Esophagus muscularis mucosa (tissue), 3 donors: ENCODE measurements at regions not wholly inside any gene's neighbourhood (a gene's known extent, or its start where the extent isn't known, plus 50 kb on each side); places are given as distances from the start of the nearest gene placed in this dataset.

Experiments
- EP300 ChIP-seq: sonication (generic); formaldehyde crosslinking; IDR thresholded peaks from one replicate; pipeline ENCODE4 v1.6.1; 2017; ENCODE audit warnings: antibody characterized with exemption
- TF ChIP-seq, protein P1 (sequence below), 3 experiments: fragments of 200-600 bp in 2 of 3; fragments of 450-650 bp in 1 of 3; sonication (generic) in 2 of 3; IDR thresholded peaks; one replicate each; pipeline ENCODE4 v1.5.1; 2017 to 2019; ENCODE audit warnings: antibody characterized with exemption in 3 of 3, mild to moderate bottlenecking in 2 of 3, moderate library complexity in 1 of 3

DNA sequence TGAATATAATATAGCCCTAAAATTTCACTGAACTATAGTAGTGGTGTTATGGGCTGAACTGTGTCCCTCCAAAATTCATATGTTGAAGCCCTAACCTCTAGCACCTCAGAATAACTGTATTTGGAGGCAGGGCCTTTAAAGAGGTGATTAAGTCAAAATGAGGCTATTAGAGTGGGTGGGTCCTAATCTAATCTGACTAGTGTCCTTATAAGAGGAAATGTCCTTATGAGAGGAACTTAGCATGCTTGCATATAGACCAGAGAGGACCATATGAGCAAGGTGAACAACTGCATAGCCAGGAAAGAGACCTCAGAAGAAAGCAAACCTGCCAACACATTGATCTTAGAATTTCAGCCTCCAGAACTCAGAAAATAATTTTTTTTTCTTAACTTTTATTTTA lies 238.4 kb downstream of the ZEB2 start:
- TF ChIP-seq, protein P1, sequence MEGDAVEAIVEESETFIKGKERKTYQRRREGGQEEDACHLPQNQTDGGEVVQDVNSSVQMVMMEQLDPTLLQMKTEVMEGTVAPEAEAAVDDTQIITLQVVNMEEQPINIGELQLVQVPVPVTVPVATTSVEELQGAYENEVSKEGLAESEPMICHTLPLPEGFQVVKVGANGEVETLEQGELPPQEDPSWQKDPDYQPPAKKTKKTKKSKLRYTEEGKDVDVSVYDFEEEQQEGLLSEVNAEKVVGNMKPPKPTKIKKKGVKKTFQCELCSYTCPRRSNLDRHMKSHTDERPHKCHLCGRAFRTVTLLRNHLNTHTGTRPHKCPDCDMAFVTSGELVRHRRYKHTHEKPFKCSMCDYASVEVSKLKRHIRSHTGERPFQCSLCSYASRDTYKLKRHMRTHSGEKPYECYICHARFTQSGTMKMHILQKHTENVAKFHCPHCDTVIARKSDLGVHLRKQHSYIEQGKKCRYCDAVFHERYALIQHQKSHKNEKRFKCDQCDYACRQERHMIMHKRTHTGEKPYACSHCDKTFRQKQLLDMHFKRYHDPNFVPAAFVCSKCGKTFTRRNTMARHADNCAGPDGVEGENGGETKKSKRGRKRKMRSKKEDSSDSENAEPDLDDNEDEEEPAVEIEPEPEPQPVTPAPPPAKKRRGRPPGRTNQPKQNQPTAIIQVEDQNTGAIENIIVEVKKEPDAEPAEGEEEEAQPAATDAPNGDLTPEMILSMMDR (IDR thresholded peaks at IDR 0.05), result no peak
- no peak for TF ChIP-seq EP300
